ENCODE measurements at regions not wholly inside any gene's neighbourhood (a gene's known extent, or its start where the extent isn't known, plus 50 kb on each side); places are given as distances from the start of the nearest gene placed in this dataset.

- TF ChIP-seq EZH2phosphoT487 (IDR thresholded peaks at IDR 0.05; ENCODE audit: unreplicated experiment) (no peak), NANOG (IDR thresholded peaks at IDR 0.05; ENCODE audit: borderline replicate concordance) (no peak), STAT1 (IDR thresholded peaks at IDR 0.05; ENCODE audit: unreplicated experiment) (no peak), JUNB (IDR thresholded peaks at IDR 0.05; ENCODE audit: unreplicated experiment) (no peak), ZNF114 (CRISPR knock-in tag; IDR thresholded peaks at IDR 0.05) (no peak), CREB1 (CRISPR knock-in tag; IDR thresholded peaks at IDR 0.05; ENCODE audit: low read depth) (no peak), EZH2 (IDR thresholded peaks at IDR 0.05; ENCODE audit: low read depth, unreplicated experiment) (no peak), ZNF462 (CRISPR knock-in tag; IDR thresholded peaks at IDR 0.05) (no peak), POLR2AphosphoS5 (IDR thresholded peaks at IDR 0.05; ENCODE audit: low read depth) (no peak), ZNF331 (CRISPR knock-in tag; IDR thresholded peaks at IDR 0.05; ENCODE audit: low read depth) (no peak)
- TF ChIP-seq, protein P1, sequence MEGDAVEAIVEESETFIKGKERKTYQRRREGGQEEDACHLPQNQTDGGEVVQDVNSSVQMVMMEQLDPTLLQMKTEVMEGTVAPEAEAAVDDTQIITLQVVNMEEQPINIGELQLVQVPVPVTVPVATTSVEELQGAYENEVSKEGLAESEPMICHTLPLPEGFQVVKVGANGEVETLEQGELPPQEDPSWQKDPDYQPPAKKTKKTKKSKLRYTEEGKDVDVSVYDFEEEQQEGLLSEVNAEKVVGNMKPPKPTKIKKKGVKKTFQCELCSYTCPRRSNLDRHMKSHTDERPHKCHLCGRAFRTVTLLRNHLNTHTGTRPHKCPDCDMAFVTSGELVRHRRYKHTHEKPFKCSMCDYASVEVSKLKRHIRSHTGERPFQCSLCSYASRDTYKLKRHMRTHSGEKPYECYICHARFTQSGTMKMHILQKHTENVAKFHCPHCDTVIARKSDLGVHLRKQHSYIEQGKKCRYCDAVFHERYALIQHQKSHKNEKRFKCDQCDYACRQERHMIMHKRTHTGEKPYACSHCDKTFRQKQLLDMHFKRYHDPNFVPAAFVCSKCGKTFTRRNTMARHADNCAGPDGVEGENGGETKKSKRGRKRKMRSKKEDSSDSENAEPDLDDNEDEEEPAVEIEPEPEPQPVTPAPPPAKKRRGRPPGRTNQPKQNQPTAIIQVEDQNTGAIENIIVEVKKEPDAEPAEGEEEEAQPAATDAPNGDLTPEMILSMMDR (conservative IDR thresholded peaks at IDR 0.05; ENCODE audit: low read depth in 2 of 2): no peak
- no peaks in the 10 kb centered on the region for H3K27me3 Mint-ChIP-seq (ENCODE audit: insufficient read depth, low read depth, poor library complexity)
- no peak overlapping the region for H3K27ac Mint-ChIP-seq
- DNase-seq (ENCODE audit: low spot score) (no peak), ATAC-seq (peak; percentile 72)
- Histone ChIP-seq H3K79me2 (replicated peaks; ENCODE audit: insufficient read depth) (no peaks in the 10 kb centered on the region), H3F3A (replicated peaks; ENCODE audit: low read depth) (no peaks in the 10 kb centered on the region), H3K36me3 (ENCODE audit: insufficient read depth) (no peaks in the 10 kb centered on the region), H3K4me1 (ENCODE audit: insufficient read depth) (no peaks in the 10 kb centered on the region), H3K9me2 (ENCODE audit: insufficient read depth) (no peaks in the 10 kb centered on the region), H3K27me3 (ENCODE audit: insufficient read depth) (no peaks in the 10 kb centered on the region), H3K4me3 (no peak overlapping the region), H3K4me2 (no peak overlapping the region), H2AFZ (no peak overlapping the region), H4K20me1 (replicated peaks; ENCODE audit: insufficient read depth) (no peaks in the 10 kb centered on the region), H3K27ac (ENCODE audit: low read depth) (no peak overlapping the region)
- no peak overlapping the region for H3K4me3 Mint-ChIP-seq
- H3K4me1 Mint-ChIP-seq: no peaks in the 10 kb centered on the region; the same call in 1 of the 3 replicates
- peaks cover 14% of the 10 kb centered on the region; the same call in 2 of the 3 replicates for H3K9me3 Mint-ChIP-seq
- H3K36me3 Mint-ChIP-seq (ENCODE audit: low read depth): peaks cover 4% of the 10 kb centered on the region; the same call in 2 of the 3 replicates
Observed at GRCh38 chr2:196503398-196503797, 136.1 kb upstream of the CCDC150 start.

Data from GM23338 (cell line).